Activated CD4-positive, alpha-beta T cell treated with anti-CD3 and anti-CD28 coated beads for 48 hours (primary cell): ENCODE measurements at regions not wholly inside any gene's neighbourhood (a gene's known extent, or its start where the extent isn't known, plus 50 kb on each side); places are given as distances from the start of the nearest gene placed in this dataset.
"Not testable (repeated sequence)": the region's sequence is repeated elsewhere in the genome, so short reads cannot be mapped to it uniquely, and the experiment has no call there.

Source experiments
- DNase-seq: peaks from one replicate; pipeline ENCODE4 v3.0.0-alpha.2; 2020

DNA sequence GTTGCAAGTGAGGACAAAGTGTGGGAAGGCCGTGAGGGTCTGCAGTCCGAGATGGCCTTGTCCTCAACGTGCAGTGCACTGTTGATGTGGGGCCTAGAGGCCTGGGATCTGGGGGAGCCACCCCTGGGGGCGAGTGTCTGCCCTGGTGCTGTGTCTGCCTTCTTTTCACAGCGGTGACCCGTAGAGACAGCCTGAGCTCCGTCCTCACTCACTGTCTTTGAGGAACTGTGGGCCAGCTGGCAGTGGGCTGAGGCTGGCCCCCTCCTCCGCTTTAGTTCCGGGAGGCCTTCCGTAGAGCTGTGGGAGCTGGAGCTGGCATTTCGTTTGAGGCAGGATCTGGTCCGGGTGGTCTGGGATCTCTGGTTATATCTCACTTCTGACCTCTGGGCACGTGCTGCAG is 1370.6 kb downstream of the CDH12 start:
- not testable (repeated sequence) for DNase-seq

DNA sequence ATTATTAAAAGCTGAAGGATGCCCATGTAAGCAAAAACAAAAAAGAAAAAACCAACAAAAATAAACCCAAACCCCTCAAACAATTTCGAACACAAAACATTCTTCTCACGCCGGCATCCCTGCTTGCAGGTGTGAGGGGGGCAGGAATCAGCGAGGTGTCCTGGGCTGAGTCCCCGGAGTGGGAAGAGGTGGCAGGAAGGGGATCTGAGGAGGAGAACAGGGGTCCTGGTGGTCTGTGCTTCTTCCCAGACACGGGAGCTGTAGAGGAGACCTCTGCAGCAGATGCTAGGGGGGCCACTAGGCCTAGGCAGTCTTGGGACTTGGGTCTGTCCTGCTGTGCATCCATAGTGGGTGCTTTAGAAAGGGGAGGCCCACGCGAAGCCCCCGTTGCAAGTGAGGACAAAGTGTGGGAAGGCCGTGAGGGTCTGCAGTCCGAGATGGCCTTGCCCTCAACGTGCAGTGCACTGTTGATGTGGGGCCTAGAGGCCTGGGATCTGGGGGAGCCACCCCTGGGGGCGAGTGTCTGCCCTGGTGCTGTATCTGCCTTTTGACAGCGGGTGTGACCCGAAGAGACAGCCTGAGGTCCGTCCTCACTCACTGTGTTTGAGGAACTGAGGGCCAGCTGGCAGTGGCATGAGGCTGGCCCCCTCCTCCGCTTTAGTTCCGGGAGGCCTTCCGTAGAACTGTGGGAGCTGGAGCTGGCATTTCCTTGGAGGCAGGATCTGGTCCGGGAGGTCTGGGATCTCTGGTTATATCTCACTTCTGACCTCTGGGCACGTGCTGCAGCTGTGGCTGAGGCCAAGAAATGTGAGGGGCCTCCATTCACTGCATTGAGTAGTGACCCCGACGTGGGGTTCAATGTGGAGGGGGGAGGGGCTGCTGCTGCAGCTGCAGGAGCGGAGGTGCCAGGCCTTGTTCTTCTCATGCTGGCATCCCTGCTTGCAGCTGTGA is 1371.5 kb downstream of the CDH12 start:
- not testable (repeated sequence) for DNase-seq

- DNase-seq: not testable (repeated sequence)
Observed at GRCh38 chr5:21480054-21480453, 1373.1 kb downstream of the CDH12 start.

DNA sequence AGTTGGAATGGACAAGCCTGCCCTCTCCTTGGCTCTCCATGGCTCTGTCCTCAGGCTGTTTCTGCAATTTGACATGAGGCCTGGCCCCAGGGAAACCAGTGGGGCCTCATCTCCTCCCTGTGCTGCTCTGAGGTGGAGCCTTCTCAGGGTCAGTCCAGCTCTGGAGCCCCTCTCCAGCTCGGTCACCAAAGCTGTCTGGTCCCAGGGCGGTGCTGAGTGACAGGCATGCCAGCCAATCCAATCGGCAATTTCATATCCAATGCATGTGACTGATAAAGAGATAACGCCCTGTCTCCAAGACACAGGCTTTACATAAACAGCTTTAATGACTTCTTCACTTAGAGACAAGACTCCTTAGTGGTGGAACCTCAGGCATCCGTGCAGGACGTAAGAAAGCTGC is 1379.2 kb downstream of the CDH12 start:
- DNase-seq: not testable (repeated sequence)

DNA sequence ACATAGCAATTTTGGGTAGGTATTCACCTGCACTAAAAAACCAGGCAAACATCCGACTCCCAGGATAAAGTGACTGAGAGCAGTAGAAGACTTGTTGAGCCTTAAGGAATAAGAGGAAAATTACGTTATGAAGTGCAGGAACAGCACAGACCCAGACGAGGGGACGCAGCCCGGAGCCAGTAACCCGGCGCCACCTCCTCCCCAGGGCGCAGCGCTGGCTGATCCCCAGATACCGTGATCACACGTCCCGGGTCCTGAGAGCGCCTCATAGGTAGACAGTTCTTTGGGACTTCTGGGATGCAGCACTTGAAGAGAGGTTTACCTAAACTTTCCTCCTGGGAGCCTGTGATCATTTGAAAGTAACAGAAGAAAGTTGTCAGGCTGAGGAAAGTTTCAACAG is 1379.7 kb downstream of the CDH12 start:
- not testable (repeated sequence) for DNase-seq

- DNase-seq: not testable (repeated sequence)
Observed at GRCh38 chr5:21471691-21472090, 1381.5 kb downstream of the CDH12 start.

DNA sequence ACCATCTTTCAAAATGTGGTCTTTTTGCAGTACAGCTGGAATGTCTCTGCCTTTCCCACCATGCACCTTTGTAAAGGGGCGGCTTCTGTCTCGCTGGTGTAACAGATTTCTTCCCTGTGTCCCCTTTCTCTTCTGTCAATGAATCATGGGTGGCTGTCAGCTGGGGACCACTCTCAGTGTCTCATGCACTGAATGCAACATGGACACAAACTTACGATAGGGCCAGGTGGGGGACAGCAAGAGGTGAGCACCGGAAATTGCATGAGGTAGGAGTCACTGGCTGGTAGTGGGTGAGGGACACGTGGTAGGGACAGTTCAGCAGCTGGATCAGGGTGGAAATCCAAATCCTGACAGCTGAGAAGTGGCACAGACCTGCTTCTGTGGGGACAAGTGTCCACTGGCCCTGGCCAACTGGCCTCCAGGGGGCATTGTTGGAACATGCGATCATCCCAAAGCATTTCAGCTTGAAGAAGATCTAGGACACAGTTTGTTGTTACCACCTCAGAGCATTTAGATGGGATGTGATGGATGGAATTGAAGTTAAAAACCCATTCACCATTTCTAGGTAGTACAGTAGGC is 1383.5 kb downstream of the CDH12 start:
- DNase-seq: not testable (repeated sequence)

- DNase-seq: not testable (repeated sequence)
Observed at GRCh38 chr5:21467544-21467943, 1385.6 kb downstream of the CDH12 start.

- not testable (repeated sequence) for DNase-seq
Observed at GRCh38 chr5:21459744-21460073, 1393.4 kb downstream of the CDH12 start.

- DNase-seq: no peak
Observed at GRCh38 chr5:21452449-21452848, 1400.7 kb downstream of the CDH12 start.

DNA sequence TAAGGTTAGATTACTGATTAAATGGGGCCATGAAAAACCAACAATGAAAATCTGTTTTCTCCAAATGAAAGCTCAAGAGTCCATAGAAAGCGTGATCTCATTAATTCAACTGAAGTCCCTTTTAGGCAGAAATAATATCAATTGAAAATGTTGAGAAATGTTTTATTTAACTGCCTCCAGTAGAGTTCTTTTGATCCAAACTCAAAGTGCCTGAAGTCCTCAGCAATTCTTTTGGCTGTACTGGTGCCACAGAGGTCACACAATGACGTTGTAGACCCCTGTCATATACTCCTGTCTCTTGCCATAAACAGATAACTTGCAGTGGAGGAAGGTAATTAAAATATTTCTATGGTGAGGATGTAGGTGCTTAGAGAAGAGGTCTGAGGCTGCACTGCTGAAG is 1420.5 kb downstream of the CDH12 start:
- DNase-seq: no peak

- DNase-seq: no peak
Observed at GRCh38 chr5:21424907-21425306, 1428.2 kb downstream of the CDH12 start.

DNA sequence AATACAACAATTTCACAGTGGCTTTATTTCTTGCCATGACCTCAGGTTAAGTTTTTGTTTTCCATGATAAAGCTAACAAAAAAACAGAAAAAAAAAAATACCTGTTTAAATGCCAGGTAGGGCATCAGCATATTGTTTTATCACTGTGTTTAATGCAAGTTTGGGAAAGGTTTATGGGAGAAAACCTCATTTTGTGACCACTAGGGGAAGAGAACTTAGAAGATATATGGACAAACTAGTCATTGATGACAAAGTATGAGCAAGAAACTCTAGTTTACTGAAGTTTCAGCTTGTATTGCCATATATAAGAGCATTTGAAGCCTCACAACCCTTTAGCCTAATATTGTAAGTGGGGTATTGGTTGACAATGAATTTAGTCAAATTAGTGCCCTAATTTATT is 1431.4 kb upstream of the CDH18 start:
- no peak for DNase-seq

DNA sequence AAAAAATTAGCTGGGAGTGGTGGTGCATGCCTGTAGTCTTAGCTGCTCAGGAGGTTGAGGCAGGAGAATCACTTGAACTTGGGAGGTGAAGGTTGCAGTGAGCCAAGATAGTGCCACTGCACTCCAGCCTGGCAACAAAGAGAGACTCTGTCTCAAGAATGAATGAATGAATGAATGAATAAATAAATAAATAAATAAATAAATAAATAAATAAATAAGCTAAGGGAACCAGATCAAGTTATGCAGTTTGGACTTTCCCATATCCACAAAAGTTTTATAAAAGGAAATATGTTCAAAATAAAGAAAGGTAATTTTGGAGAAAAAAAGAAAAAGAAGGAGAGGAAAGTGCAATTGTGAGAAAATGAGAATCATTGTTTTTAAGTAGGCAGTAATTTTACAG is 1414.1 kb upstream of the CDH18 start:
- DNase-seq: not testable (repeated sequence)

DNA sequence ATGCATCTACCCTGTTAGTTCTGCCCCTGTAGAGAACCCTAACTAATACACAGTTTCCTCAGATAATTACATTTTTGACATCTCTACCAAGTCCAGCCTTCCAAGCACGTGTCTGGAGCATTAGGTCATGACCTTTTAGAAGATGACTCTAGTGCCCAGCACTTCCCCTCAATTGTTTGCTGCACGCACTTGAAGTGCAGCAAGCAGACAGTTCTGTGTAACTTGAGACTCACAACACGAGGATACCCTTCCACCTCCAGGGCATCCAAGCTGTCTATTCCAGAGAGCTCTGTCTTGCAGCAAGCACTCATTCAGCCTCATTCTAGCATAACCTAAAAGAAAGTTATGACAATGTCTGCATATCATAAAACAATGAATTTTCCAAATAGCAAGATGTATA is 1410.5 kb upstream of the CDH18 start:
- DNase-seq: no peak

DNA sequence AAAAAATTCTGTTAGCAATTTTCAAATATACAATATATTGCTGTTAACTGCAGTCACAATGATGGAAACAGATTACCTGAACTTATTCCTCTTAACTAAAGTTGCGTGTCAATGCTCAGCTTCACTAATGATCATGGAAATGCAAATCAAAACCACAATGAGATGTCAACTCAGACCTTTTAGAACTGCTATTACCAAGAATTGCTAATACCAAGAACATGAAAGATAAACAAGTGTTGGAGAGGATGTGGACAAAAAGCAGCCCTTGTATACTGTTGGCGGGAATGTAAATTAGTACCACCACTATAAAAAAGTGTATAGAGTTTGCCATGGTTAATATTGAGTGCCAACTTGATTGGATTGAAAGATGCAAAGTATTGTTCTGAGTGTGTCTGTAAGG is 1409.7 kb upstream of the CDH18 start:
- no peak for DNase-seq

- DNase-seq: no peak
Observed at GRCh38 chr5:21391506-21391905, 1403.5 kb upstream of the CDH18 start.

DNA sequence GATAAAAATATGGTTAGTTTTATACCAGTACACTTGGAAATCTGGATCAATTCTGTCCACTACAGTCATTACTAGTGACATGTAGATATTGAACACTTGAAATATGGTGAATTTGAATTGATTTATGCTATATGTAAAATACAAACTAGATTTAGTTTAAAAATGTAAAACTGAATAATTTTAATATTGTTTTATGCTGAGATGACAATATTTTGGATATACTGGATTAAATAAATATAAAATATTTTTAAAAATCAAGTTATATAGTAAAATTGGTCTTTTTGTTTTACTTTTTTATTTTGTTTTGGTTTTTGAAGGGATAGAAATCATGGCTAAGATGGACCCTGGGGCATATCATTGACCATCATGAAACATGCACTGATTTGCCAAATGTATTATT is 1372.8 kb upstream of the CDH18 start:
- DNase-seq: not testable (repeated sequence)

DNA sequence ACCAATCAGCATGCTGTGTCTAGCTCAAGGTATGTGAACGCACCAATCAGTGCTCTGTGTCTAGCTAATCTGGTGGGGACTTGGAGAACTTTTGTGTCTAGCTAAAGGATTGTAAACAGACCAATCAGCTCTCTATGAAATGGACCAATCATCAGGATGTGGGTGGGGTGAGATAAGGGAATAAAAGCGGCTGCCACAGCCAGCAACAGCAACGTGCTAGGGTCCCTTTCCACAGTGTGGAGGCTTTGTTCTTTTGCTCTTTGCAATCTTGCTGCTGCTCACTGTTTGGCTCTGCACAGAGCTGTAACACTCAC is 1353.9 kb upstream of the CDH18 start:
- DNase-seq: not testable (repeated sequence)

DNA sequence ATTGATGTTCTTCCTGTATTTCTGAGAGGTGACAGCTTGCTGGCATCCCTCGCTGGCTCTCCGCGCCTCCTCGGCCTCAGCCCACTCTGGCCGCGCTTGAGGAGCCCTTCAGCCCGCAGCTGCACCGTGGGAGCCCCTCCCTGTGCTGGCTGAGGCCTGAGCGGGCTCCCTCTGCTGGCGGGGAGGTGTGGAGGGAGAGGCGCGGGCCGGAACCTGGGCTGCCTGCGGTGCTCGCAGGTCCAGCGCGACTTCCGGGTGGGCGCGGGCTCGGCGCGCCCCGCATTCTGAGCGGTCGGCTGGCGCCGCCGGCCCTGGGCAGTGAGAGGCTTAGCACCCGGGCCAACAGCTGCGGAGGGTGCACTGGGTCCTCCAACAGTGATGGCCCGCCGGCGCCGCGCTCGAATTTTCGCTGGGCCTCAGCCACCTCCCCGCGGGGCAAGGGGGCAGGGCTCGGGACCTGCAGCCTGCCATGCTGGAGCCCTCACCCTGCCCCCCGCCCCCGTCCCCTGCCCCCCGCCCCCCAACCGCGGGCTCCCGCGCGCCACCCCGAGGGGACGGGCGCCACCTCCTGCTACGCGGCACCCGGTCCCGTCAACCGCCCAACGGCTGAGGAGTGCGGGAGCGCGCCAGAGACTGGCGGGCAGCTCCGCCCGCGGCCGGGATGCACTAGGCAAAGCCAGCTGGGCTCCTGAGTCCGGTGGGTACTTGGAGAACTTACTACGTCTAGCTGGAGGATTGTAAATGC is 1353.4 kb upstream of the CDH18 start:
- not testable (repeated sequence) for DNase-seq

DNA sequence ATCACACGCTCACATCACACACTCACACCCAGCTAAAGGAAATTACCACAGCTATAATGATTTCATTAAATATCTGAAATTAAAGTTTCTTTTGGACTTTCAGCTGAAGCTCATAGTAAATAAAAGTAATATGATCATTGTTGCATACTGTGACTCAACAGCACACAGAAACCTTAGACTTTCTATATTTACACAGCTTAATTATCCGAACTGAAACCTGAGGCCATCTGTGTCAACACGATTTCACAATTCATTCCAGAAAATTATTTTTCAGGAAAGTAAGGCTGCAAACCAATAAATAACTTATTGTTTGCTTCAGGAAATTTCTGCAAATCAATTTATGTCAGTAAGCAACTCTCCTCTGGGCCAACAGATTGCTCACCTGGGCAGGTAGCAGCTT is 1352.2 kb upstream of the CDH18 start:
- not testable (repeated sequence) for DNase-seq

- DNase-seq: not testable (repeated sequence)
Observed at GRCh38 chr5:21336478-21336877, 1348.5 kb upstream of the CDH18 start.

DNA sequence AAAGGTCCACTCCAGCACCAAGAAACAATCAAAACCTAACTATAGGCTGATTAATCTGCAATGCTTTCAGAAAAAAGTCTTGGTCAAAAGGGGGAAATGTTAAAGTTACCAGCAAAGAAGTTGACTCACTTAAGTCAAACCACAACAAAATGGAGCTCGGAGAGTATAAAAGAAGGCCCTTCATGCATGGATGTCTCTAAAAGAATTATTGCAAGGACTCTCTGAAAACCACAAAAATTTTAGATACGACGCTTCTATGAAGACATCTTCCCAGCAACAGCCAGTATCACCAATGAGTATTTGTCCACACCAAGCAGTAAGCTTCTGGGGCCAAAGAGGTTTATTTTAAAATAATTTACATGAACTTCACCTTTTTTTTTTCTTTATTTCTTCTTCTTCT is 1327.4 kb upstream of the CDH18 start:
- DNase-seq: not testable (repeated sequence)

DNA sequence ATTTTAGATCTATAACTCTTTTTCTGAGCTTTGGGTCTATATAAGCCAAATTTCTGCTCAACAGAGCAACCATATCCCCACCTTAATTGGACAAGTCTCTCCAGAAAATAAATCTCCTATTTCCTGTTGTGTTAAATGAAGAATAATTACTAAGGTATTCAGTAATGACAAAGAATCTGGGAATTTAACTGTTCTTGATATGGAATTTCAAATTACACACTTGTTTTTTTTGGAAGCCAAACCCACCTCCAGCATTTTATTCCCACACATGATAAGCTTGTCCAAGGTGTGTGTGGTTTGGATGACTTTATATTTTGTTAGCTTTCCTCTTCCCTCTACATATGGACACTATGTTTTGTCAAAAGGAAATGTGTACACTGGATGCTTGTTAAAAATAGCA is 1313.2 kb upstream of the CDH18 start:
- not testable (repeated sequence) for DNase-seq
